GM23248 (cell line): ENCODE measurements at regions not wholly inside any gene's neighbourhood (a gene's known extent, or its start where the extent isn't known, plus 50 kb on each side); places are given as distances from the start of the nearest gene placed in this dataset.

Experiments
- DNase-seq: peaks from one replicate; pipeline ENCODE4 v3.0.0-alpha.2; 2015
- H2AFZ ChIP-seq: fragments of 200-600 bp; sonication (generic); 2 replicates; pipeline ENCODE4 v1.6.1; 2016; ENCODE audit warnings: antibody characterized with exemption
- H3F3A ChIP-seq: fragments of 200-600 bp; sonication (generic); 2 replicates; pipeline ENCODE4 v1.6.1; 2016; ENCODE audit warnings: mild to moderate bottlenecking, antibody characterized with exemption, mixed run types; ENCODE audit not compliant: insufficient read depth
- H3K27ac ChIP-seq: fragments of 200-600 bp; sonication (generic); 2 replicates; pipeline ENCODE4 v1.5.1; 2016; ENCODE audit warnings: mild to moderate bottlenecking
- H3K27me3 ChIP-seq: fragments of 200-600 bp; sonication (generic); replicated peaks from 2 replicates; pipeline ENCODE4 v1.6.1; 2016; ENCODE audit warnings: mild to moderate bottlenecking; ENCODE audit not compliant: insufficient read depth
- H3K36me3 ChIP-seq: fragments of 200-600 bp; sonication (generic); 2 replicates; pipeline ENCODE4 v1.6.1; 2016; ENCODE audit warnings: low read depth, mild to moderate bottlenecking
- H3K4me1 ChIP-seq: fragments of 200-600 bp; sonication (generic); 2 replicates; pipeline ENCODE4 v1.6.1; 2016; ENCODE audit warnings: mild to moderate bottlenecking; ENCODE audit not compliant: insufficient read depth
- H3K4me2 ChIP-seq: fragments of 200-600 bp; sonication (generic); one replicate; pipeline ENCODE4 v1.6.1; 2016; ENCODE audit warnings: mild to moderate bottlenecking; ENCODE audit not compliant: unreplicated experiment
- H3K4me3 ChIP-seq: fragments of 200-600 bp; sonication (generic); 2 replicates; pipeline ENCODE4 v1.5.1; 2016; ENCODE audit warnings: mild to moderate bottlenecking
- H3K79me2 ChIP-seq: fragments of 200-600 bp; sonication (generic); 2 replicates; pipeline ENCODE4 v1.6.1; 2016; ENCODE audit warnings: mild to moderate bottlenecking; ENCODE audit not compliant: insufficient read depth
- H3K9ac ChIP-seq: fragments of 200-600 bp; sonication (generic); 2 replicates; pipeline ENCODE4 v1.6.1; 2016; ENCODE audit warnings: mild to moderate bottlenecking
- H3K9me2 ChIP-seq: fragments of 200-600 bp; sonication (generic); 2 replicates; pipeline ENCODE4 v1.6.1; 2016; ENCODE audit warnings: mixed run types, mild to moderate bottlenecking, moderate library complexity; ENCODE audit not compliant: insufficient read depth
- H3K9me3 ChIP-seq: fragments of 200-600 bp; sonication (generic); one replicate; pipeline ENCODE4 v1.6.1; 2017; ENCODE audit warnings: low read depth
- H4K20me1 ChIP-seq: fragments of 200-600 bp; sonication (generic); 2 replicates; pipeline ENCODE4 v1.6.0; 2016; ENCODE audit not compliant: insufficient read depth
- EZH2 ChIP-seq: fragments of 200-600 bp; sonication (generic); IDR thresholded peaks from 2 replicates; pipeline ENCODE4 v1.6.1; 2018; ENCODE audit warnings: antibody characterized with exemption, mild to moderate bottlenecking; ENCODE audit not compliant: insufficient read depth, poor library complexity, severe bottlenecking
- EZH2phosphoT487 ChIP-seq: fragments of 200-600 bp; sonication (generic); IDR thresholded peaks from 2 replicates; pipeline ENCODE4 v1.6.1; 2018; ENCODE audit warnings: antibody characterized with exemption, moderate library complexity, mild to moderate bottlenecking, low read depth; ENCODE audit not compliant: insufficient read depth
- WGBS, 2 experiments: methylation state at CpG; one replicate each; pipeline ENCODE4 v1.1.6; 2015 to 2017; ENCODE audit warnings: low lambda C conversion rate in 2 of 2, low coverage in 1 of 2; ENCODE audit errors: missing lambda C conversion rate in 2 of 2; 5-methylcytosine and 5-hydroxymethylcytosine counted together
- in situ Hi-C: fragments of 300-500 bp; cut with MboI; formaldehyde crosslinking; loops from 2 replicates; pipeline ENCODE4 v1.15.0; 2020

DNA sequence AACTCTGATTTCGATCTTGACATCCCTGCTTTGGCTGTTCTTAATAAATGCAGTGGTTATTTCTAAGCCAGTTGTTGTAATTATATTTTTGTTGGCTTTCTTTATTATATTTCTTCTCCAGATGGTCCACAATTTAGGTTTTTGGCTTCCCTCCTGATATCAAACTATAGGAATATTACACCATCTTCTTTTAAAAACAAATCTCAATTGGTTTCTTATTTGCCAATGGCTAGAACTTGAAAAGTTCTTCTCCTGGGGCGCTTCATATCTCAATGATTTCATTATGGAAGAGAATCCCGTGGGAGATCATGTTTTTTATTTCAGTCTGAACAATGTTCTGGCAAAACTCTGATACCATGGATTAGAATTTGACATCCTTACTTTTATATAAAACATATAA, 292.3 kb downstream of the FLRT2 start:
- no peak overlapping the region for H3K9ac ChIP-seq
- H3K36me3 ChIP-seq: no peaks in the 10 kb centered on the region
- H3K4me1 ChIP-seq: no peaks in the 10 kb centered on the region
- H3K9me2 ChIP-seq: no peaks in the 10 kb centered on the region
- WGBS, 2 experiments: 8 to 14% methylated on average over 3 of the region's 3 CpGs
- H3K4me3 ChIP-seq: no peak overlapping the region
- no peak overlapping the region for H3K27ac ChIP-seq
- no peak for DNase-seq
- no peaks in the 10 kb centered on the region for H3K79me2 ChIP-seq
- TF ChIP-seq EZH2phosphoT487: no peak
- TF ChIP-seq EZH2: no peak
- H3K27me3 ChIP-seq: no peaks in the 10 kb centered on the region
- no peak overlapping the region for H3K4me2 ChIP-seq
- no peaks in the 10 kb centered on the region for H3K9me3 ChIP-seq
- in situ Hi-C loops: no loop called here
- H3F3A ChIP-seq: no peaks in the 10 kb centered on the region
- H2AFZ ChIP-seq: no peak overlapping the region
- no peaks in the 10 kb centered on the region for H4K20me1 ChIP-seq

DNA sequence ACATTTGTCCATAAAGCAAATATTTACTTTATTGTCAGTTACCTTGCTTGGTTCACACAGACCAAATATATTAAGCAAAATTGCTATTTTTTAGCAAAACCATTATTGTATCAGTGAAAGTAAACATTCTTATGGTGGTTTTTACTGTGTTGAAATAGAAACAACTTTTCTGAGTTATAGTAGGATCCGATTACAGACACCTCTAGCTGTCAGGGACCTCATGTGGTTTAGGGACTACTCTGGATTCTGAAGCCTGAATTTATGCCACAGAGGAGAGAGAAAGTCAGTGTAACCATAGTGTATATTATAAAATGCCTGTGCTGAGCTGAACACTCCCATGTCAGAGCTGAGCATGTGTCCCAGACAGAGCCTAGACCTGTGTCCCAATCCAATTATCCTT, 287.5 kb downstream of the FLRT2 start:
- H3K4me2 ChIP-seq: no peak overlapping the region
- H3K4me3 ChIP-seq: no peak overlapping the region
- TF ChIP-seq EZH2phosphoT487: no peak
- no peak overlapping the region for H3K9ac ChIP-seq
- no peaks in the 10 kb centered on the region for H3K9me3 ChIP-seq
- no peaks in the 10 kb centered on the region for H3K36me3 ChIP-seq
- 12 to 26% methylated on average over 1 of the region's 1 CpG for WGBS, 2 experiments
- no peaks in the 10 kb centered on the region for H3K9me2 ChIP-seq
- no peak for DNase-seq
- in situ Hi-C loops: no loop called here
- no peaks in the 10 kb centered on the region for H3K27me3 ChIP-seq
- no peak overlapping the region for H3K27ac ChIP-seq
- no peaks in the 10 kb centered on the region for H3F3A ChIP-seq
- H3K4me1 ChIP-seq: no peaks in the 10 kb centered on the region
- no peaks in the 10 kb centered on the region for H3K79me2 ChIP-seq
- no peaks in the 10 kb centered on the region for H4K20me1 ChIP-seq
- no peak overlapping the region for H2AFZ ChIP-seq

DNA sequence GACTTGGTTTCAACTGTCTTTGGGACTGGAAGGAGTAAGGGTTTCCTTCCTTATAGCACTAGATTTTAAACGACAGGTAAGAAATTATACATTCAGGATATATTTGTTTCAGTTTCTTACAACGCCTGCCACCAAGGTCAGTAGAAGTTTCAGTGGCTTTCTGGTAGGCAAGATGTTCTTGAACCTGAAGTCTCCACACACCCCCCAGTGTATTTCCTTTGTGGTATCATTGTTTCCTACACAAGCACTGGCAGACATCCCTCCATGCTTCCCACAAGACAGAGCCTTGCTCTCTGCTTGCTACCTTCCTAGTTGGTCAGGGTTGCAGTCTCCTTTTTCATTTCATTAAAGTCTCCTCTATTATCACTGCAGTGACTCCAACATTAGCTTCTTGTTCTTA, 283.1 kb downstream of the FLRT2 start:
- Histone ChIP-seq H3K9me2 (no peaks in the 10 kb centered on the region), H3K9me3 (no peaks in the 10 kb centered on the region), H3K79me2 (no peaks in the 10 kb centered on the region), H3K4me3 (no peak overlapping the region), H3K36me3 (no peaks in the 10 kb centered on the region), H3K4me2 (no peak overlapping the region), H3K9ac (no peak overlapping the region), H3K4me1 (no peaks in the 10 kb centered on the region), H3F3A (no peaks in the 10 kb centered on the region), H4K20me1 (no peaks in the 10 kb centered on the region), H3K27ac (no peak overlapping the region), H3K27me3 (no peaks in the 10 kb centered on the region), H2AFZ (no peak overlapping the region)
- in situ Hi-C loops: no loop called here
- no peak for TF ChIP-seq EZH2
- TF ChIP-seq EZH2phosphoT487: no peak
- no peak for DNase-seq
- WGBS, 2 experiments: 12 to 13% methylated on average over 2 of the region's 2 CpGs

DNA sequence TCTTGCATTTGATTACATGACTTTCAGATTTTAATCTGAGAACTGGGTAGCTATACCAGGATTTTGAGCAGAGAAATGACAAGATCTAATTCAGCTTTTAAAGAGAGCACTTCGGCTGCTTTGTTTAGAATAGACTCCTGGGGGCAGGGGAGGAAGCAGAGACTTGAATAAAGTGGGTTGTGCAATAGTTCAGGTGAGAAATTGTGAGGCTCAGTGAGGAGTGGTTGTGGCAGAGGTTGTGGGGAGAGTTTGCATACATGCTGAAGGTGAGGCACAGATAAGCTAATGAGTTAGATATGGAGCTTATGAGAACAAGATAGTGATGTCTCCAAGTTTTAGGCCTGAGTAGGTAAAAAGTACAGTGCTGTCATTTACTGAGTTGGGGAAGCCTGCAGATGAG, 281.4 kb downstream of the FLRT2 start:
- Histone ChIP-seq H3K4me2 (no peak overlapping the region), H3K79me2 (no peaks in the 10 kb centered on the region), H3K9me2 (no peaks in the 10 kb centered on the region), H3K27ac (no peak overlapping the region), H2AFZ (no peak overlapping the region), H3F3A (no peaks in the 10 kb centered on the region), H3K9me3 (no peaks in the 10 kb centered on the region), H3K36me3 (no peaks in the 10 kb centered on the region), H3K4me3 (no peak overlapping the region), H3K27me3 (no peaks in the 10 kb centered on the region), H3K4me1 (no peaks in the 10 kb centered on the region), H3K9ac (no peak overlapping the region), H4K20me1 (no peaks in the 10 kb centered on the region)
- no peak for DNase-seq
- 5 to 14% methylated on average over 1 of the region's 1 CpG for WGBS, 2 experiments
- in situ Hi-C loops: no loop called here
- TF ChIP-seq EZH2: no peak
- no peak for TF ChIP-seq EZH2phosphoT487

DNA sequence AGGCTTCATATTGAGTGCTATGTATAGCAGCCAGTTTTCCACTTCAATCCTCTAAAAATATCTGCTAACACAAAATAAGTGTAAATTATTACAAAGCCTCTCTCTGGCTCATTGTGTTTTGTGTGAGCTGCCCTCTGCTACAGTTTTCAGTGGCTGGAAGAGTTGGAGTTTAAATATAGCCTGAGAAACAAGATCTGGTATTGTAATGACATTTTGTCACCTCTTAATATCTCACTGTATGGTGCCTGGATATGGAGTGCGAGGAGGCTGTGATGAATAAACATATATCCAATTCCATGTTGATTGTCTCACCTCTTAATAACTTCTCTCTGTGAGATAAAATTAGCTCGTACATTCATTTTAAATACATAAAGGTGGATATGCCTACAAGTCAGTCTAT, 269.7 kb downstream of the FLRT2 start:
- Histone ChIP-seq H3K4me1 (no peaks in the 10 kb centered on the region), H3K27ac (no peak overlapping the region), H3K9me2 (peaks cover 4% of the 10 kb centered on the region; the same call in 1 of the 2 replicates), H3K9ac (no peak overlapping the region), H3K36me3 (no peaks in the 10 kb centered on the region), H3K79me2 (no peaks in the 10 kb centered on the region), H3K4me2 (no peak overlapping the region), H3F3A (no peaks in the 10 kb centered on the region), H4K20me1 (no peaks in the 10 kb centered on the region), H2AFZ (no peak overlapping the region), H3K4me3 (no peak overlapping the region), H3K27me3 (no peaks in the 10 kb centered on the region), H3K9me3 (no peaks in the 10 kb centered on the region)
- no peak for TF ChIP-seq EZH2
- no peak for TF ChIP-seq EZH2phosphoT487
- in situ Hi-C loops: no loop called here
- WGBS, 2 experiments: 25 to 32% methylated on average over 2 of the region's 2 CpGs
- no peak for DNase-seq
